ENCODE measurements at regions not wholly inside any gene's neighbourhood (a gene's known extent, or its start where the extent isn't known, plus 50 kb on each side); places are given as distances from the start of the nearest gene placed in this dataset.

- BruUV-seq (replicated peaks): no TSS peak
- no peak overlapping the region for H3K9ac ChIP-seq (ENCODE audit: low read length)
- CTCF ChIA-PET: no interaction called here
Observed at GRCh38 chr2:117714745-117715417, 99.6 kb upstream of the DDX18 start.

DNA sequence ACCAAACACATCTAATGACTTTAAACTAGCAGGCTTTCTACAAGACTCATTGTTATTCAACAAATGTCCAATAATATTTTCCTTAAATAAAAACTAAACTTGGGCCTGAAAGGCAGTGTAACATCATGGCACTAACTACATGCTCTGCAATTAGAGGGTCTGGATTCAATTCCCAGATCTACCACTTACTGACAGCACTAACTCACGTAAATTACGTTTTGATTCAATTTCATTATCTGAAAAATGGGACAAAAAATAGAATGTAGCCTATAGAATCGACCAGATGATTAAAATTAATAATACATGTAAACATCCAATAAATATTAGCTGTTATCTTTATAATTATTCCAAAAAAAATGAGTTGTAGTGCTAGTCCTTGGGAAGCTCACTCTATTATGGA lies 98.0 kb upstream of the DDX18 start:
- Histone ChIP-seq H3K4me2 (ENCODE audit: low read length) (no peak overlapping the region), H3K9me3 (ENCODE audit: control insufficient read depth in 1 of 2, insufficient read depth in 1 of 2, low read depth in 1 of 2, low read length in 2 of 2) (no peaks in the 10 kb centered on the region), H3K4me1 (ENCODE audit: control insufficient read depth in 1 of 2, insufficient read depth in 2 of 2, low read length in 2 of 2) (no peaks in the 10 kb centered on the region), H3K4me3 (replicated peaks in 1 of 2; ENCODE audit: low read depth in 1 of 2, low read length in 2 of 2) (no peak overlapping the region), H3K27ac (ENCODE audit: low read depth, low read length) (no peak overlapping the region), H2AFZ (ENCODE audit: low read depth, low read length, poor library complexity, severe bottlenecking) (no peak overlapping the region), H3K36me3 (ENCODE audit: control insufficient read depth in 1 of 2, insufficient read depth in 2 of 2, low read length in 2 of 2) (no peaks in the 10 kb centered on the region), H3K27me3 (ENCODE audit: insufficient read depth, low read length) (no peaks in the 10 kb centered on the region), H3K79me2 (ENCODE audit: insufficient read depth, low read length) (no peaks in the 10 kb centered on the region), H3K9ac (ENCODE audit: low read length) (no peak overlapping the region), H4K20me1 (ENCODE audit: insufficient read depth) (no peaks in the 10 kb centered on the region), H3K9me2 (ENCODE audit: insufficient read depth) (no peaks in the 10 kb centered on the region)
- BruUV-seq (replicated peaks): no TSS peak
- DNase-seq (ENCODE audit: low read depth, low spot score) (no peak), ATAC-seq (no peak)
- intact Hi-C loops (cut with micrococcal nuclease): no loop called here
- ChIA-PET RAD21 (ENCODE audit: low non-redundant PET in 1 of 2, low total read pairs in 2 of 2, uncharacterized antibody in 2 of 2, unreplicated experiment in 2 of 2) (no interaction called here), POLR2A (no interaction called here), CTCF (no interaction called here)
- TF ChIP-seq SIN3A (IDR thresholded peaks at IDR 0.05; ENCODE audit: low read depth) (no peak), TCF7L2 (IDR thresholded peaks at IDR 0.05; ENCODE audit: borderline replicate concordance, extremely low read depth, insufficient read depth, insufficient read length) (no peak), ELF1 (IDR thresholded peaks at IDR 0.05; ENCODE audit: borderline replicate concordance, low read depth) (no peak), ZBTB33 (IDR thresholded peaks at IDR 0.05; ENCODE audit: extremely low read depth, insufficient replicate concordance, low read length) (no peak), ZFX (IDR thresholded peaks at IDR 0.05) (no peak), POLR2A (IDR thresholded peaks at IDR 0.05; ENCODE audit: borderline replicate concordance, extremely low read depth, insufficient read depth, insufficient read length) (no peak), POLR2AphosphoS5 (IDR thresholded peaks at IDR 0.05; ENCODE audit: low read depth, low read length) (no peak), YY1 (IDR thresholded peaks at IDR 0.05; ENCODE audit: extremely low read depth, insufficient replicate concordance, low read depth, low read length) (no peak), JUND (IDR thresholded peaks at IDR 0.05) (no peak)
- TF ChIP-seq, protein P1, sequence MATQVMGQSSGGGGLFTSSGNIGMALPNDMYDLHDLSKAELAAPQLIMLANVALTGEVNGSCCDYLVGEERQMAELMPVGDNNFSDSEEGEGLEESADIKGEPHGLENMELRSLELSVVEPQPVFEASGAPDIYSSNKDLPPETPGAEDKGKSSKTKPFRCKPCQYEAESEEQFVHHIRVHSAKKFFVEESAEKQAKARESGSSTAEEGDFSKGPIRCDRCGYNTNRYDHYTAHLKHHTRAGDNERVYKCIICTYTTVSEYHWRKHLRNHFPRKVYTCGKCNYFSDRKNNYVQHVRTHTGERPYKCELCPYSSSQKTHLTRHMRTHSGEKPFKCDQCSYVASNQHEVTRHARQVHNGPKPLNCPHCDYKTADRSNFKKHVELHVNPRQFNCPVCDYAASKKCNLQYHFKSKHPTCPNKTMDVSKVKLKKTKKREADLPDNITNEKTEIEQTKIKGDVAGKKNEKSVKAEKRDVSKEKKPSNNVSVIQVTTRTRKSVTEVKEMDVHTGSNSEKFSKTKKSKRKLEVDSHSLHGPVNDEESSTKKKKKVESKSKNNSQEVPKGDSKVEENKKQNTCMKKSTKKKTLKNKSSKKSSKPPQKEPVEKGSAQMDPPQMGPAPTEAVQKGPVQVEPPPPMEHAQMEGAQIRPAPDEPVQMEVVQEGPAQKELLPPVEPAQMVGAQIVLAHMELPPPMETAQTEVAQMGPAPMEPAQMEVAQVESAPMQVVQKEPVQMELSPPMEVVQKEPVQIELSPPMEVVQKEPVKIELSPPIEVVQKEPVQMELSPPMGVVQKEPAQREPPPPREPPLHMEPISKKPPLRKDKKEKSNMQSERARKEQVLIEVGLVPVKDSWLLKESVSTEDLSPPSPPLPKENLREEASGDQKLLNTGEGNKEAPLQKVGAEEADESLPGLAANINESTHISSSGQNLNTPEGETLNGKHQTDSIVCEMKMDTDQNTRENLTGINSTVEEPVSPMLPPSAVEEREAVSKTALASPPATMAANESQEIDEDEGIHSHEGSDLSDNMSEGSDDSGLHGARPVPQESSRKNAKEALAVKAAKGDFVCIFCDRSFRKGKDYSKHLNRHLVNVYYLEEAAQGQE (IDR thresholded peaks at IDR 0.05; ENCODE audit: low read depth): no peak

More at GRCh38 chr2:117714745-117715417, 99.6 kb upstream of the DDX18 start:
- ATAC-seq (no peak), DNase-seq (ENCODE audit: low read depth, low spot score) (no peak)
- no peak for TF ChIP-seq ELF1 (IDR thresholded peaks at IDR 0.05; ENCODE audit: borderline replicate concordance, low read depth)
- no peak for TF ChIP-seq CEBPB (IDR thresholded peaks at IDR 0.05; ENCODE audit: low read depth)
- TF ChIP-seq SP1 (IDR thresholded peaks at IDR 0.05; ENCODE audit: low read depth): no peak
- no peak for TF ChIP-seq EZH2phosphoT487 (IDR thresholded peaks at IDR 0.05; ENCODE audit: borderline replicate concordance)
- TF ChIP-seq EGR1 (IDR thresholded peaks at IDR 0.05; ENCODE audit: low read depth): no peak
- TF ChIP-seq, protein P2, sequence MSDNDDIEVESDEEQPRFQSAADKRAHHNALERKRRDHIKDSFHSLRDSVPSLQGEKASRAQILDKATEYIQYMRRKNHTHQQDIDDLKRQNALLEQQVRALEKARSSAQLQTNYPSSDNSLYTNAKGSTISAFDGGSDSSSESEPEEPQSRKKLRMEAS (IDR thresholded peaks at IDR 0.05): no peak
- TF ChIP-seq POLR2A (IDR thresholded peaks at IDR 0.05; ENCODE audit: borderline replicate concordance, extremely low read depth, insufficient read depth, insufficient read length): no peak
- no peak for TF ChIP-seq POLR2AphosphoS5 (IDR thresholded peaks at IDR 0.05; ENCODE audit: low read depth, low read length)
- TF ChIP-seq ZFX (IDR thresholded peaks at IDR 0.05): no peak
- TF ChIP-seq YY1 (IDR thresholded peaks at IDR 0.05; ENCODE audit: extremely low read depth, insufficient replicate concordance, low read depth, low read length): no peak
- no peak for TF ChIP-seq JUND (IDR thresholded peaks at IDR 0.05)
- Histone ChIP-seq H3K27ac (ENCODE audit: low read depth, low read length) (no peak overlapping the region), H3K36me3 (ENCODE audit: control insufficient read depth in 1 of 2, insufficient read depth in 2 of 2, low read length in 2 of 2) (no peaks in the 10 kb centered on the region), H3K4me1 (ENCODE audit: control insufficient read depth in 1 of 2, insufficient read depth in 2 of 2, low read length in 2 of 2) (no peaks in the 10 kb centered on the region), H3K4me3 (replicated peaks in 1 of 2; ENCODE audit: low read depth in 1 of 2, low read length in 2 of 2) (no peak overlapping the region), H4K20me1 (ENCODE audit: insufficient read depth) (no peaks in the 10 kb centered on the region), H3K27me3 (ENCODE audit: insufficient read depth, low read length) (no peaks in the 10 kb centered on the region), H3K79me2 (ENCODE audit: insufficient read depth, low read length) (no peaks in the 10 kb centered on the region), H3K9me2 (ENCODE audit: insufficient read depth) (no peaks in the 10 kb centered on the region), H2AFZ (ENCODE audit: low read depth, low read length, poor library complexity, severe bottlenecking) (no peak overlapping the region), H3K9me3 (ENCODE audit: control insufficient read depth in 1 of 2, insufficient read depth in 1 of 2, low read depth in 1 of 2, low read length in 2 of 2) (no peaks in the 10 kb centered on the region), H3K4me2 (ENCODE audit: low read length) (no peak overlapping the region)
- intact Hi-C loops (cut with micrococcal nuclease): no loop called here
- RAD21 ChIA-PET (ENCODE audit: low non-redundant PET in 1 of 2, low total read pairs in 2 of 2, uncharacterized antibody in 2 of 2, unreplicated experiment in 2 of 2): no interaction called here
- POLR2A ChIA-PET: no interaction called here
